Gastrocnemius medialis (tissue), 4 donors: ENCODE measurements at regions not wholly inside any gene's neighbourhood (a gene's known extent, or its start where the extent isn't known, plus 50 kb on each side); places are given as distances from the start of the nearest gene placed in this dataset.

Source experiments
- ATAC-seq, 2 donors: fragments of 150-250 bp; one replicate each; pipeline ENCODE4 v1.9.1; 2016
- DNase-seq, 2 donors: peaks; one replicate each; pipeline ENCODE4 v3.0.0-alpha.2; 2019
- H3K27ac ChIP-seq, 4 donors: fragments of 200-600 bp; sonication (generic); 1 replicate in 1 of 4; 2 replicates in 3 of 4; pipeline ENCODE4 v1.5.1; 2016 to 2018; ENCODE audit warnings: mild to moderate bottlenecking in 2 of 4, moderate library complexity in 1 of 4
- H3K27me3 ChIP-seq, 3 donors: fragments of 200-600 bp; sonication (generic) in 2 of 3; 1 replicate in 1 of 3; 2 replicates in 2 of 3; pipeline versions ENCODE4 v1.5.1 to v1.6.0; 2016 to 2019; ENCODE audit warnings: mild to moderate bottlenecking in 1 of 3, moderate library complexity in 1 of 3
- H3K36me3 ChIP-seq, 2 donors: fragments of 200-600 bp; sonication (generic) in 1 of 2; one replicate each; pipeline ENCODE4 v1.5.1; 2017 to 2018
- H3K4me1 ChIP-seq, 2 donors: fragments of 200-600 bp; sonication (generic) in 1 of 2; one replicate each; pipeline ENCODE4 v1.5.1; 2016 to 2017; ENCODE audit warnings: mild to moderate bottlenecking in 2 of 2
- H3K4me3 ChIP-seq, 4 donors: fragments of 200-600 bp; sonication (generic) in 3 of 4; 1 replicate in 1 of 4; 2 replicates in 3 of 4; pipeline ENCODE4 v1.5.1; 2016 to 2019; ENCODE audit warnings: mild to moderate bottlenecking in 2 of 4
- H3K9me3 ChIP-seq, 3 donors: fragments of 200-600 bp; sonication (generic) in 2 of 3; 1 replicate in 1 of 3; 2 replicates in 2 of 3; pipeline ENCODE4 v1.5.1; 2016 to 2019
- POLR2A ChIP-seq, 2 donors: fragments of 450-650 bp; IDR thresholded peaks; one replicate each; pipeline ENCODE4 v1.6.1; 2017; ENCODE audit warnings: antibody characterized with exemption in 2 of 2, mild to moderate bottlenecking in 2 of 2, moderate library complexity in 2 of 2
- in situ Hi-C, 4 donors: fragments of 200-750 bp; cut with MboI; loops; one replicate each; pipeline versions ENCODE4 v1.15.0 to v1.8.0; 2017; ENCODE audit warnings: low sequenced_read_pairs in 4 of 4
- intact Hi-C: fragments of 100-400 bp; cut with DNase I; formaldehyde crosslinking; loops from one replicate; pipeline ENCODE4 v1.15.1; 2023; ENCODE audit warnings: low total_unique reads
- TF ChIP-seq, protein P1 (sequence below), 5 experiments: fragments of 450-650 bp in 3 of 5; fragments of 200-600 bp in 2 of 5; sonication (generic) in 2 of 5; IDR thresholded peaks in 4 of 5; conservative IDR thresholded peaks in 1 of 5; 1 replicate in 4 of 5; 2 replicates in 1 of 5; pipeline ENCODE4 v1.5.1; 2016 to 2019; ENCODE audit warnings: antibody characterized with exemption in 5 of 5, mild to moderate bottlenecking in 3 of 5, moderate library complexity in 3 of 5

DNA sequence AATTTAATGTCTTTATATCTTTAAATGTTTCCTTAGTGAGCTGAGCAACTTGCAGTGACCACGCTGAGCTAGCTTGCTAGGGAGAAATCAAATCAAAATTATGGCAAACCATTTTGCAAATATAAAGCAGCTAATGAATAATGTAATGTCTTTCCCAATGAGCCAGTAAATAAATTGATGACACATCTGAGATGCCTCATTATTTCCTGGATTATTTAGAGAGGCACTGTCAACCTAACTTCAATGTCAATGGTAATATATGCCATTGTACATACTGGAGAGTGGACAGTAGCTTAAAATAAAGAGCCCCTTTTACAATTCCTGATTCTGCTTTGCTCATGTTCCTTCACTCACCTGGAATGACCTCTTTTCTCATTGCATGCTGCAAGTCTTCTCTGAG, 182.6 kb downstream of the PHLDA1 start:
- intact Hi-C loops (no loop called here), in situ Hi-C loops (no loop called here)
- H3K4me1 ChIP-seq, result peaks cover 0 to 13% of the 10 kb centered on the region in 2 donors
- no peak overlapping the region for H3K4me3 ChIP-seq
- no peaks in the 10 kb centered on the region for H3K27me3 ChIP-seq
- H3K27ac ChIP-seq, result no peak overlapping the region
- H3K9me3 ChIP-seq, result no peaks in the 10 kb centered on the region
- no peaks in the 10 kb centered on the region for H3K36me3 ChIP-seq
- ATAC-seq, result no peak
- TF ChIP-seq, protein P1, sequence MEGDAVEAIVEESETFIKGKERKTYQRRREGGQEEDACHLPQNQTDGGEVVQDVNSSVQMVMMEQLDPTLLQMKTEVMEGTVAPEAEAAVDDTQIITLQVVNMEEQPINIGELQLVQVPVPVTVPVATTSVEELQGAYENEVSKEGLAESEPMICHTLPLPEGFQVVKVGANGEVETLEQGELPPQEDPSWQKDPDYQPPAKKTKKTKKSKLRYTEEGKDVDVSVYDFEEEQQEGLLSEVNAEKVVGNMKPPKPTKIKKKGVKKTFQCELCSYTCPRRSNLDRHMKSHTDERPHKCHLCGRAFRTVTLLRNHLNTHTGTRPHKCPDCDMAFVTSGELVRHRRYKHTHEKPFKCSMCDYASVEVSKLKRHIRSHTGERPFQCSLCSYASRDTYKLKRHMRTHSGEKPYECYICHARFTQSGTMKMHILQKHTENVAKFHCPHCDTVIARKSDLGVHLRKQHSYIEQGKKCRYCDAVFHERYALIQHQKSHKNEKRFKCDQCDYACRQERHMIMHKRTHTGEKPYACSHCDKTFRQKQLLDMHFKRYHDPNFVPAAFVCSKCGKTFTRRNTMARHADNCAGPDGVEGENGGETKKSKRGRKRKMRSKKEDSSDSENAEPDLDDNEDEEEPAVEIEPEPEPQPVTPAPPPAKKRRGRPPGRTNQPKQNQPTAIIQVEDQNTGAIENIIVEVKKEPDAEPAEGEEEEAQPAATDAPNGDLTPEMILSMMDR (IDR thresholded peaks at IDR 0.05 in 4 of 5, conservative IDR thresholded peaks at IDR 0.05 in 1 of 5), result no peak
- TF ChIP-seq POLR2A (IDR thresholded peaks at IDR 0.05), result no peak
- no peak for DNase-seq

DNA sequence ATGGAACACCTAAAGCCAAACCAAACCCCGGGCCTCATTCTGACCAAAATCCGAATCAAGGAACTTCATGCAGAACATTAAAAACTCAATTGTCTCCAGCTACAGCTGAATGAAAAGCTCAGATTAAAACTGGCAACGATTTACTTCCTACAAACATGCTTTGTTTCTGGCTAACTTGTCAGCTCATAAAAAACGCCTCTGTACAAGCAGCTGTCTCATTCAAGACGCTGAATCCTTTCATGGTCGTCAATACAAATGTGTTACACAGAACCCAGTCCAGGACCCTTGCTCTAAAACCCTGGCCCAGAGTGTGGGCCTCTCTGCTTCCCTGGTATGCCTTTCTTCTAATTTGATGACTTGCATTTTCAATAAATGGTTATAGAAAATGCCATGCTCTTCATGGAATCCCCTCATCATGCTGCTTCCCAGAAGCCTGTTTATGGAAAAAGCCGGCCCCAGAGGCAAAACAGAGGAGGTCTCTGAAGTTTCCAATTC, 183.1 kb downstream of the PHLDA1 start:
- Histone ChIP-seq H3K36me3 (no peaks in the 10 kb centered on the region), H3K4me3 (no peak overlapping the region), H3K27ac (no peak overlapping the region), H3K4me1 (peaks cover 0 to 13% of the 10 kb centered on the region in 2 donors), H3K9me3 (no peaks in the 10 kb centered on the region), H3K27me3 (no peaks in the 10 kb centered on the region)
- intact Hi-C loops, result no loop called here
- ATAC-seq, result no peak
- DNase-seq, result no peak
- in situ Hi-C loops, result no loop called here
- TF ChIP-seq, protein P1 (IDR thresholded peaks at IDR 0.05 in 4 of 5, conservative IDR thresholded peaks at IDR 0.05 in 1 of 5), result no peak
- no peak for TF ChIP-seq POLR2A (IDR thresholded peaks at IDR 0.05)

DNA sequence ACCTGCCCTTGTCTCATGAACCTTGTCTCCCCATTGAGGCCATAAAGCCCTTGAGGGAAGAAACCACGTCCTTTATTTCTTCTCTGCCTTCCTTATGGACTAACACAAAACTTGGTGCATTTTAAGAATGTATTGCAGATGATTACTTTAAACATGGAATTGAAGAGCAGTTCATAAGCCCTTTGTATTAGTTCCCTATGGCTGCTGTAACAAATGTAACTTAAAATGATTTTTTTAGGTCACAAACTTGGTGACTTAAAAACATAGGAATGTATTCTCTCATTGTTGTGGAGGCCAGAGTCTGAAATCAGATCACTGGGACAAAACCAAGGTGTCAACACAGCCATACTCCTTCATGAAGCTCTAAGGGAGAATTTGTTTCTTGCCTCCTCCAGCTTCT, 185.5 kb downstream of the PHLDA1 start:
- Histone ChIP-seq H3K27me3 (no peaks in the 10 kb centered on the region), H3K27ac (no peak overlapping the region), H3K4me1 (peaks cover 0 to 12% of the 10 kb centered on the region in 2 donors), H3K4me3 (no peak overlapping the region), H3K9me3 (no peaks in the 10 kb centered on the region), H3K36me3 (no peaks in the 10 kb centered on the region)
- no peak for TF ChIP-seq POLR2A (IDR thresholded peaks at IDR 0.05)
- TF ChIP-seq, protein P1 (IDR thresholded peaks at IDR 0.05 in 4 of 5, conservative IDR thresholded peaks at IDR 0.05 in 1 of 5), result no peak
- in situ Hi-C loops, result no loop called here
- DNase-seq (no peak), ATAC-seq (no peak)
- intact Hi-C loops, result no loop called here

DNA sequence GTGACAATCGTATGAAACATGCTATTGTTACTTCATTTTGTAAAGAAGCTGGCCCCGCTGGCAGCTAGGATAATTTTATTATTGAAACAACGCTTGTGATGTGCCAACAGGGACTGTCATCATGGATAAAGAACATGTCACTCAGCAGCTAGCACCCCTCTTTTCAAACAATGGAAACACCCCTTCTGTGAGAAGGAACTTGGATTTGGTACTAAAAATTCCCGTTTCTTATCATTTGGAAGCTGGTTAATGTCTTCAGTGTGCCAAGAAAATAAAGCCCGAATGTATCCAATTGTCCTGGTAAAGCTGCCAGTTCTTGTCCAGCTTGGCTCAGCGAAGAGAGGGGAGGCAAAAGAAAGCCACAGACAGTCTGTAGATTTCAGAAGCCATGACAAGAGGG, 186.6 kb downstream of the PHLDA1 start:
- TF ChIP-seq, protein P1 (IDR thresholded peaks at IDR 0.05 in 4 of 5, conservative IDR thresholded peaks at IDR 0.05 in 1 of 5), result no peak
- no peak for TF ChIP-seq POLR2A (IDR thresholded peaks at IDR 0.05)
- no peak for ATAC-seq

More for the DNA sequence above, 186.6 kb downstream of the PHLDA1 start:
- H3K27ac ChIP-seq, result no peak overlapping the region
- H3K27me3 ChIP-seq, result no peaks in the 10 kb centered on the region
- no peaks in the 10 kb centered on the region for H3K36me3 ChIP-seq
- H3K9me3 ChIP-seq, result no peaks in the 10 kb centered on the region
- intact Hi-C loops (no loop called here), in situ Hi-C loops (no loop called here)
- H3K4me3 ChIP-seq, result no peak overlapping the region
- H3K4me1 ChIP-seq, result peaks cover 0 to 7% of the 10 kb centered on the region in 2 donors
- no peak for DNase-seq
